ENCODE measurements at regions not wholly inside any gene's neighbourhood (a gene's known extent, or its start where the extent isn't known, plus 50 kb on each side); places are given as distances from the start of the nearest gene placed in this dataset.

GRCh38 chr12:63083046-63083445, 68.0 kb downstream of the AVPR1A start:
- no peak overlapping the region for H3K4me2 ChIP-seq (ENCODE audit: low read length)
- no peaks in the 10 kb centered on the region for H3F3A ChIP-seq (ENCODE audit: insufficient read depth, low read length, poor library complexity, severe bottlenecking)
- H3K9me2 ChIP-seq (ENCODE audit: insufficient read depth, low read length) = no peaks in the 10 kb centered on the region
- no peaks in the 10 kb centered on the region for H3K36me3 ChIP-seq (ENCODE audit: insufficient read depth, low read length)
- TF ChIP-seq CTCF (IDR thresholded peaks at IDR 0.05; ENCODE audit: poor library complexity, severe bottlenecking) (no peak), EP300 (conservative IDR thresholded peaks at IDR 0.05; ENCODE audit: poor library complexity, severe bottlenecking) (no peak), MXI1 (conservative IDR thresholded peaks at IDR 0.05; ENCODE audit: poor library complexity, severe bottlenecking) (no peak), RAD21 (conservative IDR thresholded peaks at IDR 0.05) (no peak), POLR2AphosphoS5 (IDR thresholded peaks at IDR 0.05) (no peak), SMC3 (conservative IDR thresholded peaks at IDR 0.05; ENCODE audit: poor library complexity) (no peak), REST (IDR thresholded peaks at IDR 0.05; ENCODE audit: borderline replicate concordance) (no peak), EZH2 (IDR thresholded peaks at IDR 0.05; ENCODE audit: borderline replicate concordance, insufficient read depth, low read length, poor library complexity, severe bottlenecking) (no peak), TAF1 (IDR thresholded peaks at IDR 0.05; ENCODE audit: low read depth) (no peak)
- no peak overlapping the region for H3K27ac ChIP-seq (ENCODE audit: low read length)
- H3K27me3 ChIP-seq (ENCODE audit: insufficient read depth, low read depth, low read length) = no peaks in the 10 kb centered on the region
- H3K4me3 ChIP-seq (ENCODE audit: low read length) = no peak overlapping the region
- H3K79me2 ChIP-seq (replicated peaks; ENCODE audit: insufficient read depth, low read length) = no peaks in the 10 kb centered on the region
- H4K20me1 ChIP-seq (ENCODE audit: insufficient read depth) = no peaks in the 10 kb centered on the region
- H3K9ac ChIP-seq (ENCODE audit: low read length) = no peak overlapping the region
- no peak overlapping the region for H2AFZ ChIP-seq (ENCODE audit: low read depth, low read length)
- H3K9me3 ChIP-seq (ENCODE audit: low read length) = no peaks in the 10 kb centered on the region

GRCh38 chr12:63079791-63080502, 71.1 kb downstream of the AVPR1A start:
- Histone ChIP-seq H4K20me1 (ENCODE audit: insufficient read depth) (no peaks in the 10 kb centered on the region), H3K9me3 (ENCODE audit: low read length) (no peaks in the 10 kb centered on the region), H3K27ac (ENCODE audit: low read length) (no peak overlapping the region), H2AFZ (ENCODE audit: low read depth, low read length) (no peak overlapping the region), H3K27me3 (ENCODE audit: insufficient read depth, low read depth, low read length) (no peaks in the 10 kb centered on the region), H3K4me2 (ENCODE audit: low read length) (no peak overlapping the region), H3F3A (ENCODE audit: insufficient read depth, low read length, poor library complexity, severe bottlenecking) (no peaks in the 10 kb centered on the region), H3K9me2 (ENCODE audit: insufficient read depth, low read length) (no peaks in the 10 kb centered on the region), H3K4me3 (ENCODE audit: low read length) (no peak overlapping the region), H3K79me2 (replicated peaks; ENCODE audit: insufficient read depth, low read length) (no peaks in the 10 kb centered on the region), H3K9ac (ENCODE audit: low read length) (no peak overlapping the region), H3K36me3 (ENCODE audit: insufficient read depth, low read length) (no peaks in the 10 kb centered on the region)
- TF ChIP-seq REST (IDR thresholded peaks at IDR 0.05; ENCODE audit: borderline replicate concordance) (no peak), CTCF (IDR thresholded peaks at IDR 0.05; ENCODE audit: poor library complexity, severe bottlenecking) (no peak), SMC3 (conservative IDR thresholded peaks at IDR 0.05; ENCODE audit: poor library complexity) (no peak), EZH2 (IDR thresholded peaks at IDR 0.05; ENCODE audit: borderline replicate concordance, insufficient read depth, low read length, poor library complexity, severe bottlenecking) (no peak), RAD21 (conservative IDR thresholded peaks at IDR 0.05) (no peak), MXI1 (conservative IDR thresholded peaks at IDR 0.05; ENCODE audit: poor library complexity, severe bottlenecking) (no peak), TAF1 (IDR thresholded peaks at IDR 0.05; ENCODE audit: low read depth) (no peak), EP300 (conservative IDR thresholded peaks at IDR 0.05; ENCODE audit: poor library complexity, severe bottlenecking) (no peak), POLR2AphosphoS5 (IDR thresholded peaks at IDR 0.05) (no peak)
